ENCODE measurements at regions not wholly inside any gene's neighbourhood (a gene's known extent, or its start where the extent isn't known, plus 50 kb on each side); places are given as distances from the start of the nearest gene placed in this dataset.
"Not testable (repeated sequence)": the region's sequence is repeated elsewhere in the genome, so short reads cannot be mapped to it uniquely, and the experiment has no call there.

DNA sequence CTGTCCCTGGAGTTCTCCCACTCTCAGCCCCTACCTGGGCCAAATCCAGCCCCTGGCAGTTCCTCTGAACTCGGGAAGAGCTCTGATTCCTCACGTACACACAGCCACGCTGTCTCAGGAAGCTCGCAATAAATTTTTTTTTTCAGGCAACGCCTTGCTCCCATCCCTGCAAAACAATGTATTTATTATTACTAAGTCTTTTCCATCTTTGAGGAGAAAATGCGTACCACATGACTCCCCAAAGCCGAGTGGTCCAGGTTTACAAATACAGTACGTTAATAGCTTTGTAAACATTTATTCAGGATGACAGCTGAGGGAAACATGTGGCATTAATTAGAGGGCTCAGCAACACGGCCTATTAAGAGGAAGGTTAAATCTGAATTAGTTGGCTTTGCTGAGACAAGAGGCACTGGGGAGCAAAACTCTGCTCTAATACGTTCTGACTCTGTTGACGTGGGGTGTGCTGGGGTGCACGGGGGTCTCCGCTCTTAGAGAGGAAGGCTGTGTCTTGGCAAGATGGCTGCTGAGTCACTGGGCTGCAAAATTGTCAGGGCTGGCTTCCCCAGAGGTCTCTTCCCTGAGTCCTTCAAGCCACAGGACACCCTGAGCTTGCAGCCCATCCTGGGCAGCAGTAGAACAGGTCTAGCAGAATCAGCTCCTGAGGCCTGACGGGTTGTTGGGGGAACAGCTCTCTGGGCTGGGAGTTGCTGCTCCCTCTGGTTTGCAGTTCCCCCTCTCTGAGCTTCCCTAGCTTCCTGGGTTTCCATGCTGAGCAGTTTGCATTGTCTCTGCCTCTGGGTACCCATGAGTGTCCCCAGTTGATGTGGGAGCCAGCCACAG is 185.2 kb upstream of the TBX3 start:
- DNase-seq, result no peak

DNA sequence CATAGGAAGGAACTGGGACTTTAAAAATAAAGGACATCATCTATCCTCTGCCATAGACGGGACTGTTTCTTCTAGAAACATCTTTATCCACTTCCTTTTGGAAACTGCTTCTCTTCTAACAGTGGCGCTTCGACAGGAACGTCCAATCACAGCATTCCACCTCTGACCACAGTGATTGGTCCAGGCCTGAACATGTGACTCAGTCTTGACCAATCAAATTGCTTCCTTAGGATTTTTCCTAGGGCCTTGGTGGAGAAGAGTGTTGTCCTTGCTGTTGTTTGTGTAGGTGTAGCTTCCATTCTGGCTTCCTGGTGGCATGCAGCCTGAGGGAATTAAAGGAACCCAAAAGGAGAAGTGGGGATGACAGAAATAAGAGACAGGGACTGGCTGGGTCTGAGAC is 182.4 kb upstream of the TBX3 start:
- DNase-seq, result no peak

DNA sequence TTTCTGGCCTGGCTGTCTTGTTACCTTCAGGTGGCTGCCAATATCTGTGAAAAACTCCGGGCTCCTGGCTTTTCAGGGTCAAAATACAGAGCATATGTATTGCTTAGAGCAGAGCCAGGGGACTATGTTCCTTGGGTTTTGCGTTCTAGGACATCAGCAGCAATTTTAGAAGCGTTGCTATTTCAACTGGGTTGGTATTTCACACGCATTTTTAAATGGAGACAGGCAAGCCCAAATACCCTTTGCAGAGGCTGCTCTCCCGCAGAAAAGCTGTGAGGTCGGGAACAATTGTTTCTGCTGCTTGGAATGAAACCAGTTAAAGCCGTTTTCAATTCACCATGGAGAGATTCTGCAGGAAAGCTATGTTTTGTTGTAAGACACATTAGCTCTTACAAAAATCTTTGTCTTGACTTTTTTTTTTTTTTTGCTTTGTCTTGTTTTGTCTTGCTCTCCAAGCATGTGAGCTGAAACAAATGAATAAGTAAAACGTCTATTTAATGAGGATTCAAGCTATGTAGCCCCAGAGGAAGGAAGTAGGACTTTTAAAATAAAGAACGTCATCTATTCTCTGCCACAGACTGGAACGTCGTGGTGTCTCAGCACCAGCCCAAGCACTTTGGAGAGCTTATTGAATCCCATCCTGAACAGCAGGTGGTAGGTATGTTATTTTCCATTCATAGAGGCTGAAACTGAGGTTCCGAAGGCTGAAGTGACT is 181.0 kb upstream of the TBX3 start:
- DNase-seq, result no peak

GRCh38 chr12:114863911-114864310 is 179.9 kb upstream of the TBX3 start:
- no peak for DNase-seq

- no peak for DNase-seq
These were observed 177.0 kb upstream of the TBX3 start for GRCh38 chr12:114860969-114861368.

GRCh38 chr12:114858388-114859146 is 174.6 kb upstream of the TBX3 start:
- DNase-seq, result no peak

DNA sequence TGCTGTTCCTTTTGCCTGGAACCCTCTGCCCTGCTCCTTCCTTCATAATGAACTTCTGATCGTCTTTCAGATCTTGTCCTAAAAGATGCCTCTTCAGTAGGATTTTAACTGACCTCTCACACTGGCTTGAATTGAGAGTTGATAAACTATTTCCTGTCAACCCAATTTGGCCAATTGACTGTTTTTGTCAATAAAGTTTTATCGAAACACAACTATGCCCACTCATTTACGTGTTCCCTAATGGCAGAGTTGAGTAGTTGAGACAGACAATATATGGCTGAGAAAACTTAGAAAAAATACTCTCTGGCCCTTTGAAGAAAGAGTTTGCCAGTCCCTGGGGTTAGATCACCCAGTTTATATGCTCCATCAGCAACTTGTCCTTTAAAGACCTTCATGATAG is 171.7 kb upstream of the TBX3 start:
- DNase-seq, result no peak

DNA sequence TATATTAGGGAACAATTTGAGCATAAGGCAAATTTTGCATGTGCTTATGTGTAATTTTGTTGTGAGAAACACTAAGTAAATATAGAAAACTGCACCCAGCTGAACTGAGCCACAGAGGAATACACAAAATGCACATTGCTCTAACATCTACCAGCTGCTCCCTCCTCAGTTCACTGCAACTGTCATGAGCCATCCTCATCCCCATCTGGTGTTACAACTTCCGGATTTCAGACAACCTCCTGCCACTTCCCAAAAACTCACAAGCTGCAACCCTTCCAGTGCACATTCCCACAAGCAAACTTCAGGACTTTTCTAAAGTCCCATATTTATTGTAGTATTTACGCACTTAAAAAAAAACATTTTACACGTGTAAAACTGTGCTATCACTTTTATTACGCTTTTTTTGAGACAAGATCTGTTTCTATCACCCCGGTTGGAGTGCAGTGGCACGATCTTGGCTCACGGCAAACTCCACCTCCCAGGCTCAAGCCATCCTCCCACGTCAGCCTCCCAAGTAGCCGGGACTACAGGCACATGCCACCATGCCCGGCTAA is 169.1 kb upstream of the TBX3 start:
- DNase-seq, result no peak

DNA sequence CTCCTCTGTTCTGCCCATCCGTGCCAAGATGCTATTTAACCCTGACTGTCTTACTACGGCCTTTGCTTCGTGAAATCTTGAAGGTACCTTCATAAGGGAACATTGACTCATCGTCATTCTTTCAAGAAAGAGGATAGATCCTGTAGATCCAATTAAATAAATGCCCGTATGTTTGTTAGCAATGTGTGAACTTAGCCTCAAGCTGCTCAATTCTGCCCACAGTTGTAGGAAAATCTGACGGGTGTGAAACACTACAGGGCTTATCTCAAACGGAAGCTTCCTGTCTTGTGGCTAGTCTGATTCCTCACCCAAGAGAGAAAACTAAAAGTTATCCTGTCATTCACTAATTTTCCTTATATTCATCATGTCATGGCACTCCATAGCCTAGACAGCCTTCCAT is 168.0 kb upstream of the TBX3 start:
- no peak for DNase-seq

DNA sequence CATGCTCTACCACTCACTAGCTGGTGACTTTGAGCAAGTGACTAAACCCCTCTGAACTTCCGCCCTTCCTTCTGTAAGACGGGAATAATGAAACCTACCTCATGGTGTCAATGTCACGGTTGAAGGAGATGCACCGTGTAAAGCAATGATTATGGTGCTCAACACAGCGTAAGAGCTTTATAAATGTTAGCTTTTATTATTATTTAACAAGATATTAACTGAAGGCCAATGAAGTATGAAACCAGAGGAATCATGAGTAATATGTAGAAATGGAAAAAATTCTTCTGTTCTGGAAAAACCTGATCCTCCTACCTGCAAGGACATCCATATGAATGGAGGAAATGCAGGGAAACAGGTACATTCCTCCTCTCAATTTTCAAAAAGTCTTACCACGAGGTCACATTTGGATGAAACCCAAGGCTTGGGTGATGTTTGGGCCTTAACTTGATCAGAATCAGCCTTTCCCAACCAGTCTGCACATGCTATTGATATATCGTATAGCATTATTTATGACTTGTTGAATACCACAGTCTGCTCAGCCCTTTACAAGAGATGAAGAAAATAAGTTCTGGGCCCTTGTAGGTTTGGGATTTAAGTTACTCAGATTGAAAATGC is 166.8 kb upstream of the TBX3 start:
- DNase-seq, result no peak

DNA sequence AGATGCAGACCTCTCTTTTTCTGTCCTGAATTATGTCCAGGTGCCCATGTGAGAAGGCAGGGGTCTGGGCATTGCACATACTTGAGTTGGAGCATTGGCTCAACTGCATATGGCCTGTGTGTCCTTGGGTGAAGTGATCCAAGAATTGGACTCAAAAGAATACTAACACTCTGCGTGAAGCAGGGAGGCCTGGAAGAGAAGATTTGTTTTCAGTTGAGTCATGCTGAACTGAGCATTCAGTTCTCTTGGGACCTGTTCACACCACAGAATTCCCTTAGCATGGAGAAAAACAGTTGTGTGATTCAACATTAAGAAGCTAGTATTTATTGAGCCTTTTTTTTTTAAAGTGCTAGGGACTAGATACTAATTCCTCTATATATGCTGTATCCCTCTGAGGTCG is 164.7 kb upstream of the TBX3 start:
- DNase-seq, result no peak

DNA sequence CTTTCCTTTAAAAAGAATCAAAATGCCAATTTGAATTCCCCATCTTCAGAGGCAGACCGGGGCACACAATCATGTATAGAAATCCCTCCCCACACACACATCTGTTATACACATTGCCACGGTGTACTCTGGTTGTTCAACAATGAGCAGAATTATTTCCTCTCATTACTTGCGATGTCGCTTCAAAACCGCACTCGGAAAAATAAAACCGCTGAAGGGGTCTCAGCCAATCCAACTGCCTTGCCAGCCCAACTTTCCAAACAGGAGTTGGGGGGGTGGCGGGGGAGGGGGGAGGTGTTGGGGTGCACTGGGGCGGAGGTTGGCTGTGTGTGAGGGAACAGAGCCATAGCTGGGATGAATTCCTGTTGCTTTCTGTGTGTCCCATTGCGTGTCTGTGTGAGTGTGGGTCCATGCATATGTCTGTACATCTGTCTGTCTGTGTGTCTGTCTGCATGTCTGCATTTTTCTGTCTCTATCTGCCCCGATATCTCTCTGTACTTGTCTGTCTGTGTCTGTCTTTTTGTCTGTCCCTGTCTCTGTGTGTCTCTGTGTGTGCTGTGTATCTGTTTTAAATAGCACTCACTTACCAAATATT is 163.6 kb upstream of the TBX3 start:
- no peak for DNase-seq

GRCh38 chr12:114846771-114847170 is 162.8 kb upstream of the TBX3 start:
- DNase-seq, result no peak

- DNase-seq, result no peak
These were observed 157.7 kb upstream of the TBX3 start for GRCh38 chr12:114841557-114842251.

DNA sequence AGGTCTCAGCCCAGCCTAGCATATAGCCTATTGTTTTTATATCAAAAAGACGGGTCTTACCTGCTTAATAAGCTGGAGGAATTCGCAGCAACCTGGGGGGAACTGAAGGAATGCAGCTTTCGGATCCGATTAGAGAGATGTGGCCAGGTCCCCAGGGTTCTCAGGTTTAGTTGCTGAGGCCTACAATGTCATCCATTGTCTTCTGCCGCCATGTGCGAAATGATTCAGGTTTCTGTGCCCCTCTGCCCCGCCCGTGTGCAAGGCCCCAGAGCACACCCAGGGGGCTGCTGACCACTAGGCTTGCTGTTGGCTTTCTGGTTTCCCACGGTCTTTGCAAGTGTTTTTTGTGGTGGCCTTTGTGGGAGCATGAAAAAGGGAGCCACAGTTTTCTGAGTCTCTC is 154.5 kb upstream of the TBX3 start:
- DNase-seq, result no peak

- no peak for DNase-seq
These were observed 152.6 kb upstream of the TBX3 start for GRCh38 chr12:114836609-114837008.

GRCh38 chr12:114835031-114835430 is 151.1 kb upstream of the TBX3 start:
- no peak for DNase-seq

- DNase-seq, result no peak
These were observed 150.6 kb upstream of the TBX3 start for GRCh38 chr12:114834621-114835020.

GRCh38 chr12:114829833-114830232 is 145.9 kb upstream of the TBX3 start:
- no peak for DNase-seq

- not testable (repeated sequence) for DNase-seq
These were observed 145.3 kb upstream of the TBX3 start for GRCh38 chr12:114829244-114829643.

GRCh38 chr12:114827461-114827860 is 143.5 kb upstream of the TBX3 start:
- no peak for DNase-seq

- no peak for DNase-seq
These were observed 142.3 kb upstream of the TBX3 start for GRCh38 chr12:114826244-114826643.

Data from NCI-H2029 (cell line).